Small intestine (tissue), 7 donors: ENCODE measurements at regions not wholly inside any gene's neighbourhood (a gene's known extent, or its start where the extent isn't known, plus 50 kb on each side); places are given as distances from the start of the nearest gene placed in this dataset.
"Not testable (repeated sequence)": the region's sequence is repeated elsewhere in the genome, so short reads cannot be mapped to it uniquely, and the experiment has no call there.

Source experiments
- DNase-seq, 2 donors: peaks; one replicate each; pipeline versions ENCODE4 v3.0.0 to v3.0.0-alpha.2; 2013
- FAIRE-seq: peaks from 2 replicates; lab custom pipeline; 2012; peaks lifted over from hg19 to GRCh38; lab: Jason Lieb, UNC
- H3K27ac ChIP-seq, 3 donors: one replicate each; pipeline ENCODE4 v1.5.1; 2013; ENCODE audit warnings: low read length in 2 of 3, mild to moderate bottlenecking in 2 of 3, control low read depth in 1 of 3, inconsistent platforms in 1 of 3, low read depth in 1 of 3, moderate library complexity in 1 of 3
- H3K27me3 ChIP-seq, 3 donors: one replicate each; pipeline ENCODE4 v1.6.1; 2013; ENCODE audit warnings: low read length in 3 of 3, inconsistent platforms in 1 of 3; ENCODE audit not compliant: control insufficient read depth in 3 of 3, insufficient read depth in 3 of 3
- H3K36me3 ChIP-seq, 3 donors: one replicate each; pipeline ENCODE4 v1.6.1; 2013; ENCODE audit warnings: low read length in 3 of 3, inconsistent platforms in 1 of 3, low read depth in 1 of 3, mild to moderate bottlenecking in 1 of 3, moderate library complexity in 1 of 3; ENCODE audit not compliant: control insufficient read depth in 3 of 3, insufficient read depth in 2 of 3
- H3K4me1 ChIP-seq, 3 donors: one replicate each; pipeline ENCODE4 v1.6.1; 2013; ENCODE audit warnings: low read length in 2 of 3, inconsistent platforms in 1 of 3, low read depth in 1 of 3, mild to moderate bottlenecking in 1 of 3, moderate library complexity in 1 of 3; ENCODE audit not compliant: control insufficient read depth in 3 of 3, insufficient read depth in 2 of 3
- H3K4me3 ChIP-seq, 3 donors: one replicate each; pipeline ENCODE4 v1.5.1; 2013; ENCODE audit warnings: low read length in 3 of 3, control low read depth in 1 of 3, inconsistent platforms in 1 of 3, low read depth in 1 of 3, mild to moderate bottlenecking in 1 of 3, moderate library complexity in 1 of 3
- H3K9me3 ChIP-seq, 2 donors: one replicate each; pipeline ENCODE4 v1.6.1; 2013; ENCODE audit warnings: low read depth in 1 of 2, low read length in 1 of 2; ENCODE audit not compliant: control insufficient read depth in 2 of 2, insufficient read depth in 1 of 2
- WGBS, 3 donors: extraction: QIAGEN DNeasy Blood & Tissue Kit; methylation state at CpG; one replicate each; pipeline ENCODE4 v1.1.7; 2013; 5-methylcytosine and 5-hydroxymethylcytosine counted together
- donor health status: healthy with polysubstance abuse.
- donor health status: control.
- donor health status: control.
- donor health status: Bipolar disorder and iron deficiency.
- donor health status: healthy.

DNA sequence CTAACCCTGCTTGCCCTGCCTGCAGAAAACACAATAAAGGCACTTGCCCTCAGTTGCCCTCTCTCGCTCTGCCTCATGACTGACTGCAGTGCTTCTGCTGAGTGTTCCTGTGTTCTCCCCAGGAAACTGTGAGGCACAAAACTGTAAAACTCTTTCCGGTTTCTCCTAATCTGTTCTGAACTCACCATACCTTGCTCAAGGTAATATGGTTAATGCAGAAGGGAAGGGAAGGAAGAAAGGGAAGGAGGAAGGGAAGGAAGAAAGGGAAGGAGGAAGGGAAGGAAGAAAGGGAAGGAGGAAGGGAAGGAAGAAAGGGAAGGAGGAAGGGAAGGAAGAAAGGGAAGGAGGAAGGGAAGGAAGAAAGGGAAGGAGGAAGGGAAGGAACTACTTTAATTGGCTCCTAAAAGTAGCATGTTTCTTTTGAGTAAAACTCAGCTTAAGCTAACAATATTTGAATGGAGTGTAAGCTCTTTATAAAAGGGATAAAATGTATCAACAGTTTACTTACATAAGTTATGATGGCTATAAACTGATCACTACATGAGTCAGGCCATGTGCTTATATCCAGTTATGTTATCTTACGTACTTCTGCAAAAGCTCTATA is 334.0 kb upstream of the CLEC14A start:
- no peak overlapping the region for H3K4me3 ChIP-seq
- no peaks in the 10 kb centered on the region for H3K4me1 ChIP-seq
- no peaks in the 10 kb centered on the region for H3K9me3 ChIP-seq
- DNase-seq (no peak), FAIRE-seq (no peak)
- 86 to 93% (median 87%) methylated on average over 3 of the region's 3 CpGs for WGBS, 3 donors
- H3K27ac ChIP-seq = no peak overlapping the region
- H3K36me3 ChIP-seq = no peaks in the 10 kb centered on the region
- no peaks in the 10 kb centered on the region for H3K27me3 ChIP-seq

DNA sequence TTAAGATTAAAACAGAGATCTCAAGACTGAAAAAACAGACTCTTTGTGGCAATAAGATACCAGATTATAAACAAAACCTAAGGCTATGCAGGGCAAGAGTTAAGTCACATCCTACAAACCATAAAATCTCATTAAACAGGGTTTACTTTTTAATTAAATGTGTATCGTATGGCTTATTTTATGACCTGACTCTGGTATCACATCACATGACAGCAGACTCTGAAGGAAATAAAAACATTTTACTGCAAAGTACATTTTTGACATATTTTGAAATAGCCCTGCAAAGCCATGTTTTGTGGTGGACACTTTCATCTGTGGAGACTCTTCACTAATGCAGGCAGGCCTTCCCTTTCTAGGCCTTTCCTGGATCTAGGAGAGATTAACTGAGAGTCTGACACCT is 327.6 kb upstream of the CLEC14A start:
- H3K4me3 ChIP-seq = no peak overlapping the region
- no peak overlapping the region for H3K27ac ChIP-seq
- H3K9me3 ChIP-seq = no peaks in the 10 kb centered on the region
- no peaks in the 10 kb centered on the region for H3K4me1 ChIP-seq
- DNase-seq (no peak), FAIRE-seq (no peak)
- WGBS, 3 donors = 71 to 80% (median 73%) methylated on average over 1 of the region's 1 CpG
- H3K36me3 ChIP-seq = no peaks in the 10 kb centered on the region
- no peaks in the 10 kb centered on the region for H3K27me3 ChIP-seq

DNA sequence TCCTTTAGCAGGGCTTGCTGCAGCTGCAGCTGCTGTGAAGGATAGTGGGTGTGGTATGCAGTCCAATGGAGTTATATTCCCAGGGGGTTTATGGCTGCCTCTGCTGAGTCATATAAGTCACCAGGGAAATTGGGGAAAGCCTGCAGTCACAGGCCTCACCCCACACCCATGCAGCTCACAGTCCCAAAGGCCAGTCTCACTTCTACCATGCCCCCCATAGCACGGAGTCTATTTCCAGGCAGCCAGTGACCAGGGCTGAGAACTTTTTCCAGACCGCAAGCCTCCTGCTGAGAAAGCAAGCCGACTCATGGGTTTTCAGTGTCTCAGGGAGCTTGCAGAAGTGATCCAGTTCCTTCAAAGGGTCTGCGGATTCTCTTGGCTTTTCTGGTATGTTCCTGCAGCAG is 322.4 kb upstream of the CLEC14A start:
- Histone ChIP-seq H3K27ac (no peak overlapping the region), H3K4me3 (no peak overlapping the region), H3K4me1 (no peaks in the 10 kb centered on the region), H3K9me3 (no peaks in the 10 kb centered on the region), H3K36me3 (no peaks in the 10 kb centered on the region), H3K27me3 (no peaks in the 10 kb centered on the region)
- no peak for FAIRE-seq
- DNase-seq = no peak
- WGBS, 3 donors = 85 to 88% (median 87%) methylated on average over 4 of the region's 4 CpGs

DNA sequence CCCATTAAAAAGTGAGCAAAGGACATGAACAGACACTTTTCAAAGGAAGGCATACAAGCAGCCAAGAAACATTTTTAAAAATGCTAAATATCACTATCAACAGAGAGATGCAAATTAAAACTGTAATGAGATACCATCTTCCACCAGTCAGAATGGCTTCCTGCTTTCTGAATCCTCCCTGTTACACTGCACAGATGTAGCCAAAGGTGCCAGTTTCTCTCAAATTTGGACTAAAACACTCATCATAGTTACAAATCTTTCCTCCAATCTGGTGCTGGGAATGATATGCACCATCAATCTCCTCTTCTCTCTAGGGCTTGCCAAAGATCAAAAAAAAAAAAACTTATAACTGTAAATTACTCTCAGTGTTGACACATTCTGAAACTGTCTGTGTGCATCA is 311.8 kb upstream of the CLEC14A start:
- Histone ChIP-seq H3K4me1 (no peaks in the 10 kb centered on the region), H3K27me3 (no peaks in the 10 kb centered on the region), H3K4me3 (no peak overlapping the region), H3K9me3 (no peaks in the 10 kb centered on the region), H3K36me3 (no peaks in the 10 kb centered on the region), H3K27ac (no peak overlapping the region)
- FAIRE-seq = no peak
- DNase-seq = no peak

DNA sequence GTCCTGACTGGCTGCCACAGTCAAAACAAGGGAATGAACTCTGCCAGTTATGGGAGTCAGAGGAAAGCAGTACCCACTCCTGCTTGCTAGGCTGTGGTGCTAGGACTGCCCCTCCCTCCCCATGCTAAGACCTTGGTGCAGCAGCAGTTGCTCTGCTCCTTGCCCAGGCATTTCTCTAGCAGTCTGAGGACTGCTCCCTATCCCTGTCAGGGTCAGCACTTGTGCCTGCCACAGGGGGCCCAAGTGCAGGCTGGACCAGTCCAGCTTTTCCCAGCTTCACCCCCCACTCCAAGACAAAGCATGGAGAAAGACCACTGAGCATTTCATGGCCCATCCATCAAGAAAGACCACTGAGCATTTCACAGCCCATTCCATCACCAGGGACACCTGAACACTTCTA is 305.8 kb upstream of the CLEC14A start:
- Histone ChIP-seq H3K27ac (no peak overlapping the region), H3K4me3 (no peak overlapping the region), H3K27me3 (no peaks in the 10 kb centered on the region), H3K9me3 (peaks cover 0 to 14% of the 10 kb centered on the region in 2 donors), H3K4me1 (no peaks in the 10 kb centered on the region), H3K36me3 (no peaks in the 10 kb centered on the region)
- FAIRE-seq (no peak), DNase-seq (no peak)

DNA sequence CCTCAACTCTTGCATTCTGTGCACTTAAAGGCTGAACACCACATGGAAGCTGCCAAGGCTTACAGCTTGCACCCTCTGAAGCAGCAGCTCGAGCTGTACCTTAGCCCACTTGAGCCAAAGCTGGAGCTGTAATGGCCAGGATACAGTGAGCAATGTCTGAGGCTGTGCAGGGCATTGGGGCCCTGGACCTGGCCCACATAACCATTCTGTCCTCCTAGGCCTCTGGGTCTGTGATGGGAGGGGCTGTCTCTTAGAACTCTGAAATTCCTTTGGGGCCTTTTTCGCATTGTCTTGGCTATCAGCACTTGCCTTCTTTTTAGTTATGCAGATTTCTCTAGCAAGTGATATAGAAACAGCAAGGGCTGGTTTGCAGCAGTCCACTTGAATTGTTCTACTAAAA is 303.8 kb upstream of the CLEC14A start:
- Histone ChIP-seq H3K27me3 (no peaks in the 10 kb centered on the region), H3K4me3 (no peak overlapping the region), H3K4me1 (no peaks in the 10 kb centered on the region), H3K9me3 (peaks cover 0 to 14% of the 10 kb centered on the region in 2 donors), H3K36me3 (no peaks in the 10 kb centered on the region), H3K27ac (no peak overlapping the region)
- no peak for DNase-seq
- 52 to 64% (median 57%) methylated on average over 2 of the region's 2 CpGs for WGBS, 3 donors
- FAIRE-seq = no peak

DNA sequence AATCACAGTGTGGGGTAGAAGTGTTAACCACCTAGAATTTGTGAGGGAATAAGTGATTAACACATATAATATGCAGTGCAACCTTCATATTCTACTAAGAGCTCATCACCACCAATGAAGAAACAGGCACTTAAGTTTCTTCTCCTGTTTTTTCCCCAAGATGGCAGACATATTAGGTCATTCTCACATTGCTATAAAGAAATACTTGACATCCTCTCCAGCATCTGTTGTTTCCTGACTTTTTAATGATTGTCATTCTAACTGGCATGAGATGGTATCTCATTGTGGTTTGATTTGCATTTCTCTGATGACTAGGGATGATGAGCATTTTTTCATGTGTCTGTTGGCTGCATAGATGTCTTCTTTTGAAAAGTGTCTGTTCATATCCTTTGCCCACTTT is 301.5 kb upstream of the CLEC14A start:
- FAIRE-seq, H3K36me3 ChIP-seq, H3K27me3 ChIP-seq, H3K27ac ChIP-seq, DNase-seq, H3K4me3 ChIP-seq, H3K4me1 ChIP-seq: not testable (repeated sequence)
- peaks cover 0 to 14% of the 10 kb centered on the region in 2 donors for H3K9me3 ChIP-seq

DNA sequence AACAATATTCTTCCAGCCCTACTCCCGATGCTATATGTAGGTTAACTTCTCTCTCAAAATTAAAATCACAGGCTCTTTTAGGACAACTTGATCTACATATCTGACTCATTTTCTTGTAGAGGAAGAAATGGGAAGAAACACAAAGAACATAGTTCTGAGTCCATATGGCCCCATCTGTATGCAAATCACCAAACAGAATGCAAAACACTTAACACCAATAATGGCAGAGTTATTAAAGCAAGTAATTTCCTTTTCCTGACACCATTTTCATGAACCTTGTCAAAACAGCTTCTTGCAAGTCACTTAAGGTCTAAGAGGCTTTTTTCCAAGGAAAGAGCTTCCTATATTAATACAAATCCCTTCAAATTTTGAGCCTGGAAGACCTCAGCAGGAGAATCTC is 300.4 kb upstream of the CLEC14A start:
- 52 to 76% (median 60%) methylated on average over 1 of the region's 1 CpG for WGBS, 3 donors
- Histone ChIP-seq H3K36me3 (no peaks in the 10 kb centered on the region), H3K27me3 (no peaks in the 10 kb centered on the region), H3K27ac (no peak overlapping the region), H3K9me3 (peaks cover 0 to 9% of the 10 kb centered on the region in 2 donors), H3K4me3 (no peak overlapping the region), H3K4me1 (no peaks in the 10 kb centered on the region)
- no peak for DNase-seq
- no peak for FAIRE-seq

DNA sequence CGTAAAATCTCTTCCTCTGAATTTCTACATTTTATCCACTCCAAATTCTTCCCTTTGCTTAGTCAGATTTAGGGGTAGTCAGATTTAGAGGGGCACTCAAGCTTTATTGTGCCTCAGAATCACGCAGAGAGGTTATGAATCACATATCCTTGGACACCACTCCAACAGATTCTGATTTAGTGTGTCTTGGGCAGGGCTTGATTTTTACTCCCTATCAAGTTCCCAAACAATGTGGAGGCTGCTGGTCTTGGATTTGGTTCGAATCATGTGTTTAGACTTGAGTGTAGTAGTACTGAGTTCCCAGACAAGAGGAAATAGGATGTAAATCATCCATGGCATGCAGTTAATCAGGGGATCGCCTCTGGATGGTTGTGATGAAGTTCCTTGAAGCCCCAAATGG is 298.1 kb upstream of the CLEC14A start:
- WGBS, 3 donors = 62 to 64% (median 62%) methylated on average over 4 of the region's 4 CpGs
- H3K4me3 ChIP-seq = no peak overlapping the region

More for the DNA sequence above, 298.1 kb upstream of the CLEC14A start:
- DNase-seq = no peak
- Histone ChIP-seq H3K9me3 (no peaks in the 10 kb centered on the region), H3K27ac (no peak overlapping the region), H3K4me1 (no peaks in the 10 kb centered on the region), H3K36me3 (no peaks in the 10 kb centered on the region), H3K27me3 (no peaks in the 10 kb centered on the region)
- no peak for FAIRE-seq
